ENCODE measurements at regions not wholly inside any gene's neighbourhood (a gene's known extent, or its start where the extent isn't known, plus 50 kb on each side); places are given as distances from the start of the nearest gene placed in this dataset.

GRCh38 chr12:16881986-16882570 lies 276.1 kb upstream of the LMO3 start:
- TF ChIP-seq GATA2 (IDR thresholded peaks at IDR 0.05; ENCODE audit: low read depth, low read length) (peak; percentile 95), GATA3 (IDR thresholded peaks at IDR 0.05; ENCODE audit: low read depth, low read length) (peak; percentile 99)
